ENCODE measurements at regions not wholly inside any gene's neighbourhood (a gene's known extent, or its start where the extent isn't known, plus 50 kb on each side); places are given as distances from the start of the nearest gene placed in this dataset.

- no peak overlapping the region for H3K4me3 ChIP-seq
- intact Hi-C loops (cut with DNase I) = no loop called here
- DNase-seq = no peak
- H3K4me1 ChIP-seq = peaks cover 0 to 6% (median 0%) of the 10 kb centered on the region in 12 donors
- 3 to 11% (median 6%) methylated on average over 1 of the region's 1 CpG for WGBS, 4 donors
- peak in 10 of 12 donors; percentile 16 to 52 (median 29) for TF ChIP-seq CTCF (IDR thresholded peaks at IDR 0.05)
- TF ChIP-seq POLR2A (IDR thresholded peaks at IDR 0.05) = no peak
- H3K9me3 ChIP-seq = peaks cover 0 to 10% (median 0%) of the 10 kb centered on the region in 12 donors
- no peak overlapping the region for H3K27ac ChIP-seq
- no peaks in the 10 kb centered on the region for H3K36me3 ChIP-seq
- no peak for ATAC-seq
- H3K27me3 ChIP-seq = peaks cover 0 to 4% (median 0%) of the 10 kb centered on the region in 9 donors
Measured at GRCh38 chr2:33681364-33681757, 82.3 kb upstream of the FAM98A start.

- intact Hi-C loops (cut with DNase I) = no loop called here
Measured at GRCh38 chr2:33680644-33681363, 81.7 kb upstream of the FAM98A start.

GRCh38 chr2:33678436-33678835, 79.3 kb upstream of the FAM98A start:
- Histone ChIP-seq H3K36me3 (no peaks in the 10 kb centered on the region), H3K27ac (no peak overlapping the region), H3K4me1 (peaks cover 0 to 6% (median 0%) of the 10 kb centered on the region in 12 donors), H3K4me3 (no peak overlapping the region), H3K9me3 (no peaks in the 10 kb centered on the region), H3K27me3 (peaks cover 0 to 4% (median 0%) of the 10 kb centered on the region in 9 donors)
- ATAC-seq = no peak
- intact Hi-C loops (cut with DNase I) = loop anchor here in 4 of 10 donors (5.0 to 10.0 kb wide), 4 partner anchors 416 to 1736 kb away; no protein-coding TSS in a partner anchor
- no peak for DNase-seq
- 23 to 33% (median 26%) methylated on average over 1 of the region's 1 CpG for WGBS, 4 donors
- TF ChIP-seq POLR2A (IDR thresholded peaks at IDR 0.05) (no peak), CTCF (IDR thresholded peaks at IDR 0.05) (no peak)

More at GRCh38 chr2:33680644-33681363, 81.7 kb upstream of the FAM98A start:
- DNase-seq = no peak
- TF ChIP-seq POLR2A (IDR thresholded peaks at IDR 0.05) (no peak), CTCF (IDR thresholded peaks at IDR 0.05) (no peak)
- H3K36me3 ChIP-seq = no peaks in the 10 kb centered on the region
- no peak for ATAC-seq
- H3K4me3 ChIP-seq = no peak overlapping the region
- H3K27ac ChIP-seq = no peak overlapping the region
- WGBS, 4 donors = 41 to 52% (median 47%) methylated on average over 12 of the region's 12 CpGs
- peaks cover 0 to 6% (median 0%) of the 10 kb centered on the region in 12 donors for H3K4me1 ChIP-seq
- H3K27me3 ChIP-seq = peaks cover 0 to 4% (median 0%) of the 10 kb centered on the region in 9 donors
- peaks cover 0 to 10% (median 0%) of the 10 kb centered on the region in 12 donors for H3K9me3 ChIP-seq

- no peak for DNase-seq
- WGBS, 4 donors = 19 to 34% (median 22%) methylated on average over 2 of the region's 2 CpGs
- Histone ChIP-seq H3K4me3 (no peak overlapping the region), H3K36me3 (no peaks in the 10 kb centered on the region), H3K4me1 (no peaks in the 10 kb centered on the region), H3K9me3 (no peaks in the 10 kb centered on the region), H3K27me3 (no peaks in the 10 kb centered on the region), H3K27ac (no peak overlapping the region)
- no peak for TF ChIP-seq POLR2A (IDR thresholded peaks at IDR 0.05)
- peak; percentile 13 to 64 (median 52) for TF ChIP-seq CTCF (IDR thresholded peaks at IDR 0.05)
- intact Hi-C loops (cut with DNase I) = loop anchor here in 8 of 10 donors (5.0 to 10.0 kb wide), 5 partner anchors 421 to 1741 kb away; no protein-coding TSS in a partner anchor
- ATAC-seq = no peak
Measured at GRCh38 chr2:33673937-33674336, 74.8 kb upstream of the FAM98A start.
